Breast epithelium (tissue), 4 donors: ENCODE measurements at regions not wholly inside any gene's neighbourhood (a gene's known extent, or its start where the extent isn't known, plus 50 kb on each side); places are given as distances from the start of the nearest gene placed in this dataset.

Source experiments
- DNase-seq, 2 donors: peaks; one replicate each; pipeline ENCODE4 v3.0.0-alpha.2; 2019; ENCODE audit warnings: low spot score in 2 of 2
- H3K27ac ChIP-seq, 2 donors: fragments of 200-600 bp; sonication (generic) in 1 of 2; one replicate each; pipeline ENCODE4 v1.5.1; 2016 to 2019; ENCODE audit warnings: mild to moderate bottlenecking in 1 of 2
- H3K27me3 ChIP-seq, 2 donors: fragments of 200-600 bp; sonication (generic) in 1 of 2; one replicate each; pipeline versions ENCODE4 v1.5.1 to v1.6.0; 2017 to 2019; ENCODE audit warnings: control low read depth in 1 of 2, mild to moderate bottlenecking in 1 of 2
- H3K36me3 ChIP-seq: fragments of 200-600 bp; one replicate; pipeline ENCODE4 v1.5.1; 2019
- H3K4me1 ChIP-seq, 2 donors: fragments of 200-600 bp; sonication (generic); one replicate each; pipeline ENCODE4 v1.5.1; 2016 to 2019; ENCODE audit warnings: control low read depth in 1 of 2
- H3K4me3 ChIP-seq, 3 donors: fragments of 200-600 bp; sonication (generic); 1 replicate in 2 of 3; 2 replicates in 1 of 3; pipeline ENCODE4 v1.5.1; 2016 to 2019; ENCODE audit warnings: mild to moderate bottlenecking in 3 of 3, moderate library complexity in 2 of 3
- H3K9me3 ChIP-seq, 2 donors: fragments of 200-600 bp; sonication (generic) in 1 of 2; one replicate each; pipeline ENCODE4 v1.5.1; 2016 to 2019; ENCODE audit warnings: control low read depth in 1 of 2
- POLR2A ChIP-seq: fragments of 450-650 bp; IDR thresholded peaks from one replicate; pipeline ENCODE4 v1.6.1; 2016; ENCODE audit warnings: antibody characterized with exemption, mild to moderate bottlenecking, moderate library complexity
- POLR2AphosphoS5 ChIP-seq, 3 donors: sonication (generic); formaldehyde crosslinking; IDR thresholded peaks; one replicate each; pipeline ENCODE4 v1.6.1; 2017; ENCODE audit warnings: antibody characterized with exemption in 3 of 3
- intact Hi-C: fragments of 100-400 bp; cut with DNase I; formaldehyde crosslinking; loops from one replicate; pipeline ENCODE4 v1.15.1; 2023; ENCODE audit warnings: low total_unique reads
- TF ChIP-seq, protein P1 (sequence below), 3 donors: fragments of 450-650 bp; IDR thresholded peaks; one replicate each; pipeline ENCODE4 v1.5.1; 2016 to 2017; ENCODE audit warnings: antibody characterized with exemption in 3 of 3, mild to moderate bottlenecking in 3 of 3, moderate library complexity in 3 of 3

DNA sequence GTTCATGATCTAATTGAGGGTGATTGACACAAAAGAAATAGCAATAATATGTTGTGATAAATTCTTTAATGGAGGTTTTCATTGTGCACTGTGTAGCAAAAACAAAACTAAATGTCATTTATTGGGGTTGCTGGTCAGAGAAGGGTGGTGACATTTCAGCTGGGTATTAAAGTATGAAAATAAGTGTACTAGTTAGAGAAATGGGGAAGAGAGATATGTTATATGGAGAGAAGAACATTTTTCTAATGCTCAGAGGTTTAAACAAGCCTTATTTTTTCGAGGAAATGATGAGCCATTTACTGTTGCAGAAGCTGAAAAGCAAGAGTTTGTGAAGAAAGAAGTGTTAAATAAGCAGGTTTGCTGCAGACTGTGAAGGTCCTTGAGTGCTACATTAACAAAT, 142.7 kb upstream of the PAQR3 start:
- Histone ChIP-seq H3K27ac (no peak overlapping the region), H3K9me3 (peaks cover 0 to 8% of the 10 kb centered on the region in 2 donors), H3K4me3 (no peak overlapping the region), H3K36me3 (no peaks in the 10 kb centered on the region), H3K27me3 (no peaks in the 10 kb centered on the region), H3K4me1 (no peaks in the 10 kb centered on the region)
- no peak for TF ChIP-seq POLR2A
- TF ChIP-seq, protein P1, sequence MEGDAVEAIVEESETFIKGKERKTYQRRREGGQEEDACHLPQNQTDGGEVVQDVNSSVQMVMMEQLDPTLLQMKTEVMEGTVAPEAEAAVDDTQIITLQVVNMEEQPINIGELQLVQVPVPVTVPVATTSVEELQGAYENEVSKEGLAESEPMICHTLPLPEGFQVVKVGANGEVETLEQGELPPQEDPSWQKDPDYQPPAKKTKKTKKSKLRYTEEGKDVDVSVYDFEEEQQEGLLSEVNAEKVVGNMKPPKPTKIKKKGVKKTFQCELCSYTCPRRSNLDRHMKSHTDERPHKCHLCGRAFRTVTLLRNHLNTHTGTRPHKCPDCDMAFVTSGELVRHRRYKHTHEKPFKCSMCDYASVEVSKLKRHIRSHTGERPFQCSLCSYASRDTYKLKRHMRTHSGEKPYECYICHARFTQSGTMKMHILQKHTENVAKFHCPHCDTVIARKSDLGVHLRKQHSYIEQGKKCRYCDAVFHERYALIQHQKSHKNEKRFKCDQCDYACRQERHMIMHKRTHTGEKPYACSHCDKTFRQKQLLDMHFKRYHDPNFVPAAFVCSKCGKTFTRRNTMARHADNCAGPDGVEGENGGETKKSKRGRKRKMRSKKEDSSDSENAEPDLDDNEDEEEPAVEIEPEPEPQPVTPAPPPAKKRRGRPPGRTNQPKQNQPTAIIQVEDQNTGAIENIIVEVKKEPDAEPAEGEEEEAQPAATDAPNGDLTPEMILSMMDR (IDR thresholded peaks at IDR 0.05) = no peak
- TF ChIP-seq POLR2AphosphoS5 (IDR thresholded peaks at IDR 0.05) = no peak
- intact Hi-C loops = no loop called here
- no peak for DNase-seq

GRCh38 chr4:79078339-79078738, 139.1 kb upstream of the PAQR3 start:
- Histone ChIP-seq H3K4me1 (no peaks in the 10 kb centered on the region), H3K9me3 (peaks cover 0 to 22% of the 10 kb centered on the region in 2 donors), H3K27me3 (no peaks in the 10 kb centered on the region), H3K27ac (no peak overlapping the region), H3K4me3 (no peak overlapping the region), H3K36me3 (no peaks in the 10 kb centered on the region)
- TF ChIP-seq POLR2AphosphoS5 (IDR thresholded peaks at IDR 0.05) = no peak
- TF ChIP-seq, protein P1 (IDR thresholded peaks at IDR 0.05) = no peak
- TF ChIP-seq POLR2A = no peak
- DNase-seq = no peak
- intact Hi-C loops = no loop called here

DNA sequence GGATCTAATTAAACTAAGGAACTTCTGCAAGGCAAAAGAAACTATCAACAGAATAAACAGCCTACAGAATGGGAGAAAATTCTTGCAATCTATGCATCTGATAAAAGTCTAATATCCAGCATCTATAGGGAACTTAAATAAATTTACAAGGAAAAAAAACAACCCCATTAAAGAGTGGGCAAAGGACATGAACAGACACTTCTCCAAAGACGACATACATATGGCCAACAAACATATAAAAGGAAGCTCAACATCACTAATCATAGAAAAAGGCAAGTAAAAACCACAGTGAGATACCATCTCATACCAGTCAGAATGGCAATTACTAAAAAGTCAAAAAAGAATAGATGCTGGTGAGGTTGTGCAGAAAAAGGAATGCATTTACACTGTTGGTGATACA, 134.8 kb upstream of the PAQR3 start:
- DNase-seq = no peak
- H3K27me3 ChIP-seq = no peaks in the 10 kb centered on the region
- no peak overlapping the region for H3K4me3 ChIP-seq
- no peak overlapping the region for H3K27ac ChIP-seq
- peaks cover 0 to 16% of the 10 kb centered on the region in 2 donors for H3K9me3 ChIP-seq
- intact Hi-C loops = no loop called here
- TF ChIP-seq, protein P1 (IDR thresholded peaks at IDR 0.05) = no peak
- TF ChIP-seq POLR2A (no peak), POLR2AphosphoS5 (IDR thresholded peaks at IDR 0.05) (no peak)
- H3K4me1 ChIP-seq = no peaks in the 10 kb centered on the region
- H3K36me3 ChIP-seq = no peaks in the 10 kb centered on the region

DNA sequence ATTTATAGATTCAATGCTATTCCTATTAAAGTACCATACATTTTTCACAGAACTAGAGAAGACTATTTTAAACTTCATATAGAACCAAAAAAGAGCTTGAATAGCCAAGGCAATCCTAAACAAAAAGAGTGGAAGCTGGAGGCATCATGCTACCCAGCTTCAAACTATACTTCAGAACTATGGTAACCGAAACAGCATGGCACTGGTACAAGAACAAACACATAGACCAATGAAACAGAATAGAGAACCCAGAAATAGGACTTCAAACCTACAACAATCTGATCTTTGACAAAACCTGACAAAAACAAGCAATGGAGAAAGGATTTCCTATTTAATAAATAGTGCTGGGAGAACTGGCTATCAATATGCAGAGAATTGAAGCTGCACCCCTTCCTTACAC, 134.2 kb upstream of the PAQR3 start:
- H3K27me3 ChIP-seq = no peaks in the 10 kb centered on the region
- H3K36me3 ChIP-seq = no peaks in the 10 kb centered on the region
- no peak for TF ChIP-seq POLR2A
- no peak for TF ChIP-seq POLR2AphosphoS5 (IDR thresholded peaks at IDR 0.05)
- TF ChIP-seq, protein P1 (IDR thresholded peaks at IDR 0.05) = no peak
- intact Hi-C loops = no loop called here
- DNase-seq = no peak
- no peak overlapping the region for H3K27ac ChIP-seq
- H3K9me3 ChIP-seq = peaks cover 0 to 16% of the 10 kb centered on the region in 2 donors
- H3K4me3 ChIP-seq = no peak overlapping the region
- no peaks in the 10 kb centered on the region for H3K4me1 ChIP-seq

GRCh38 chr4:79065262-79065661, 126.0 kb upstream of the PAQR3 start:
- no peak for DNase-seq
- no peaks in the 10 kb centered on the region for H3K27me3 ChIP-seq
- H3K9me3 ChIP-seq = no peaks in the 10 kb centered on the region
- H3K4me3 ChIP-seq = no peak overlapping the region
- TF ChIP-seq, protein P1 (IDR thresholded peaks at IDR 0.05) = no peak
- TF ChIP-seq POLR2A (no peak), POLR2AphosphoS5 (IDR thresholded peaks at IDR 0.05) (no peak)
- no peak overlapping the region for H3K27ac ChIP-seq
- no peaks in the 10 kb centered on the region for H3K4me1 ChIP-seq
- no peaks in the 10 kb centered on the region for H3K36me3 ChIP-seq
- intact Hi-C loops = no loop called here
